Nephron (organoid): ENCODE measurements at regions not wholly inside any gene's neighbourhood (a gene's known extent, or its start where the extent isn't known, plus 50 kb on each side); places are given as distances from the start of the nearest gene placed in this dataset.

Source experiments
- H3K27ac Mint-ChIP-seq, 3 experiments: 2 replicates each; pipeline ENCODE4 v1.8.0; 2020; ENCODE audit warnings: mixed read lengths in 3 of 3, mild to moderate bottlenecking in 2 of 3, moderate library complexity in 1 of 3
- H3K27me3 Mint-ChIP-seq: 2 replicates; pipeline ENCODE4 v1.8.0; 2021; ENCODE audit warnings: low read depth, mild to moderate bottlenecking, moderate library complexity, mixed read lengths
- H3K36me3 Mint-ChIP-seq: 2 replicates; pipeline ENCODE4 v1.8.0; 2020; ENCODE audit warnings: low read depth, mixed read lengths
- H3K4me1 Mint-ChIP-seq: 2 replicates; pipeline ENCODE4 v1.8.0; 2020; ENCODE audit warnings: mixed read lengths
- H3K4me3 Mint-ChIP-seq, 3 experiments: 2 replicates each; pipeline ENCODE4 v1.8.0; 2020; ENCODE audit warnings: mild to moderate bottlenecking in 3 of 3, mixed read lengths in 3 of 3, moderate library complexity in 2 of 3
- H3K9me3 Mint-ChIP-seq: 2 replicates; pipeline ENCODE4 v1.8.0; 2020; ENCODE audit warnings: mixed read lengths
- CTCF ChIP-seq, 3 experiments: fragments of 200-600 bp; sonication (generic); IDR thresholded peaks; one replicate each; pipeline ENCODE4 v1.5.0; 2021; ENCODE audit warnings: antibody characterized with exemption in 3 of 3; ENCODE audit not compliant: unreplicated experiment in 3 of 3

- no peak for TF ChIP-seq CTCF (IDR thresholded peaks at IDR 0.05; ENCODE audit: unreplicated experiment in 3 of 3)
- H3K9me3 Mint-ChIP-seq = no peaks in the 10 kb centered on the region
- H3K27me3 Mint-ChIP-seq = no peaks in the 10 kb centered on the region
- H3K4me3 Mint-ChIP-seq = no peak overlapping the region
- no peaks in the 10 kb centered on the region for H3K4me1 Mint-ChIP-seq
- H3K36me3 Mint-ChIP-seq = no peaks in the 10 kb centered on the region
- no peak overlapping the region for H3K27ac Mint-ChIP-seq
Measured at GRCh38 chr2:166563894-166564293, 69.8 kb upstream of the SCN7A start.

- Mint-ChIP-seq H3K36me3 (no peaks in the 10 kb centered on the region), H3K27me3 (no peaks in the 10 kb centered on the region), H3K4me3 (no peak overlapping the region), H3K4me1 (no peaks in the 10 kb centered on the region), H3K27ac (no peak overlapping the region), H3K9me3 (no peaks in the 10 kb centered on the region)
- TF ChIP-seq CTCF (IDR thresholded peaks at IDR 0.05; ENCODE audit: unreplicated experiment in 3 of 3) = no peak
Measured at GRCh38 chr2:166560022-166560421, 66.0 kb upstream of the SCN7A start.

- Mint-ChIP-seq H3K9me3 (peaks cover 7% of the 10 kb centered on the region), H3K4me3 (no peak overlapping the region), H3K27ac (no peak overlapping the region), H3K36me3 (no peaks in the 10 kb centered on the region), H3K4me1 (no peaks in the 10 kb centered on the region), H3K27me3 (no peaks in the 10 kb centered on the region)
- no peak for TF ChIP-seq CTCF (IDR thresholded peaks at IDR 0.05; ENCODE audit: unreplicated experiment in 3 of 3)
Measured at GRCh38 chr2:166550923-166551322, 56.9 kb upstream of the SCN7A start.

GRCh38 chr2:166545473-166545872, 51.4 kb upstream of the SCN7A start:
- H3K36me3 Mint-ChIP-seq = no peaks in the 10 kb centered on the region
- H3K27me3 Mint-ChIP-seq = no peaks in the 10 kb centered on the region
- H3K4me3 Mint-ChIP-seq = no peak overlapping the region
- H3K27ac Mint-ChIP-seq = no peak overlapping the region
- H3K4me1 Mint-ChIP-seq = no peaks in the 10 kb centered on the region
- no peaks in the 10 kb centered on the region for H3K9me3 Mint-ChIP-seq
- no peak for TF ChIP-seq CTCF (IDR thresholded peaks at IDR 0.05; ENCODE audit: unreplicated experiment in 3 of 3)
